Pancreas (tissue), 10 donors: ENCODE measurements at regions not wholly inside any gene's neighbourhood (a gene's known extent, or its start where the extent isn't known, plus 50 kb on each side); places are given as distances from the start of the nearest gene placed in this dataset.

Experiments used
- ATAC-seq, 4 donors: fragments of 200-7000 bp; cut with Tn5 transposase; one replicate each; pipeline versions ENCODE4 v1.8.0 to v1.9.1; 2020; ENCODE audit warnings: mild to moderate bottlenecking in 4 of 4, moderate library complexity in 4 of 4
- DNase-seq, 6 donors: peaks; one replicate each; pipeline ENCODE4 v3.0.0-alpha.2; 2020
- FAIRE-seq: peaks from 2 replicates; lab custom pipeline; 2012; peaks lifted over from hg19 to GRCh38; lab: Jason Lieb, UNC
- H3K27ac ChIP-seq, 4 donors: fragments of 200-600 bp; sonication (generic); 1 replicate in 3 of 4; 2 replicates in 1 of 4; pipeline versions ENCODE4 v1.5.0 to v1.8.0; 2020
- H3K27me3 ChIP-seq, 4 donors: fragments of 200-600 bp; one replicate each; pipeline ENCODE4 v1.8.0; 2021
- H3K36me3 ChIP-seq, 3 donors: fragments of 200-600 bp; sonication (generic) in 1 of 3; one replicate each; pipeline versions ENCODE4 v1.5.0 to v1.8.0; 2020 to 2021
- H3K4me1 ChIP-seq, 3 donors: fragments of 200-600 bp; one replicate each; pipeline ENCODE4 v1.8.0; 2021
- H3K4me3 ChIP-seq, 4 donors: fragments of 200-600 bp; sonication (generic) in 2 of 4; one replicate each; pipeline versions ENCODE4 v1.5.0 to v1.8.0; 2020 to 2021
- H3K9me3 ChIP-seq, 4 donors: fragments of 200-600 bp; one replicate each; pipeline ENCODE4 v1.8.0; 2021
- CTCF ChIP-seq, 4 donors: fragments of 200-600 bp; sonication (generic) in 3 of 4; IDR thresholded peaks; one replicate each; pipeline versions ENCODE4 v1.5.0 to v1.8.0; 2021; ENCODE audit warnings: antibody characterized with exemption in 4 of 4
- WGBS, 2 donors: extraction: QIAGEN DNeasy Blood & Tissue Kit; methylation state at CpG; one replicate each; pipeline ENCODE4 v1.1.7; 2013; 5-methylcytosine and 5-hydroxymethylcytosine counted together
- intact Hi-C, 3 donors: fragments of 100-400 bp; cut with DNase I; formaldehyde crosslinking; loops; one replicate each; pipeline versions ENCODE4 v1.11.1 to v1.14.2; 2022
- donor health status: healthy with polysubstance abuse.
- donor health status: DM: no; HTN: no; CAD: no; lungs with moderate emphysema.
- donor health status: DM: no; HTN: no; CAD: no.
- donor health status: control.
- donor health status: control.
- donor health status: Bipolar disorder and iron deficiency.
- donor health status: DM: yes; HTN: yes; CAD: no.
- donor health status: DM: no; HTN: no; CAD: no.
- donor health status: DM: no; HTN: no; CAD: no.
- donor health status: DM: yes; HTN: yes; CAD: no.

- no peaks in the 10 kb centered on the region for H3K4me1 ChIP-seq
- ATAC-seq (no peak), FAIRE-seq (no peak), DNase-seq (no peak)
- intact Hi-C loops, result no loop called here
- no peaks in the 10 kb centered on the region for H3K27me3 ChIP-seq
- no peaks in the 10 kb centered on the region for H3K36me3 ChIP-seq
- H3K27ac ChIP-seq, result no peak overlapping the region
- H3K4me3 ChIP-seq, result no peak overlapping the region
- 85 to 92% methylated on average over 1 of the region's 1 CpG for WGBS, 2 donors
- no peaks in the 10 kb centered on the region for H3K9me3 ChIP-seq
- no peak for TF ChIP-seq CTCF (IDR thresholded peaks at IDR 0.05)
These were observed 244.1 kb downstream of the AASDHPPT start for GRCh38 chr11:106321601-106322000.

- DNase-seq, result no peak
- no peaks in the 10 kb centered on the region for H3K36me3 ChIP-seq
- no peak overlapping the region for H3K4me3 ChIP-seq
- H3K27me3 ChIP-seq, result no peaks in the 10 kb centered on the region
- FAIRE-seq, result no peak
- H3K9me3 ChIP-seq, result no peaks in the 10 kb centered on the region
- 66 to 70% methylated on average over 2 of the region's 2 CpGs for WGBS, 2 donors
- ATAC-seq, result no peak
- H3K27ac ChIP-seq, result no peak overlapping the region
- intact Hi-C loops, result no loop called here
- TF ChIP-seq CTCF (IDR thresholded peaks at IDR 0.05), result no peak
- H3K4me1 ChIP-seq, result no peaks in the 10 kb centered on the region
These were observed 244.6 kb downstream of the AASDHPPT start for GRCh38 chr11:106322106-106322505.

- Histone ChIP-seq H3K4me3 (no peak overlapping the region), H3K4me1 (no peaks in the 10 kb centered on the region), H3K27me3 (no peaks in the 10 kb centered on the region), H3K9me3 (no peaks in the 10 kb centered on the region), H3K27ac (no peak overlapping the region), H3K36me3 (no peaks in the 10 kb centered on the region)
- no peak for TF ChIP-seq CTCF (IDR thresholded peaks at IDR 0.05)
- WGBS, 2 donors, result 60 to 82% methylated on average over 3 of the region's 3 CpGs
- FAIRE-seq, result no peak
- no peak for DNase-seq
- intact Hi-C loops, result no loop called here
- no peak for ATAC-seq
These were observed 248.6 kb downstream of the AASDHPPT start for GRCh38 chr11:106326087-106326486.

GRCh38 chr11:106327134-106327533 lies 249.7 kb downstream of the AASDHPPT start:
- Histone ChIP-seq H3K27me3 (no peaks in the 10 kb centered on the region), H3K27ac (no peak overlapping the region), H3K4me3 (no peak overlapping the region), H3K4me1 (no peaks in the 10 kb centered on the region), H3K9me3 (no peaks in the 10 kb centered on the region), H3K36me3 (no peaks in the 10 kb centered on the region)
- ATAC-seq (no peak), FAIRE-seq (no peak), DNase-seq (no peak)
- no peak for TF ChIP-seq CTCF (IDR thresholded peaks at IDR 0.05)
- WGBS, 2 donors, result 93 to 98% methylated on average over 3 of the region's 3 CpGs
- intact Hi-C loops, result no loop called here

- H3K4me1 ChIP-seq, result no peaks in the 10 kb centered on the region
- H3K4me3 ChIP-seq, result no peak overlapping the region
- no peaks in the 10 kb centered on the region for H3K36me3 ChIP-seq
- no peak overlapping the region for H3K27ac ChIP-seq
- H3K9me3 ChIP-seq, result no peaks in the 10 kb centered on the region
- ATAC-seq (no peak), FAIRE-seq (no peak), DNase-seq (no peak)
- intact Hi-C loops, result no loop called here
- no peaks in the 10 kb centered on the region for H3K27me3 ChIP-seq
- no peak for TF ChIP-seq CTCF (IDR thresholded peaks at IDR 0.05)
These were observed 250.2 kb downstream of the AASDHPPT start for GRCh38 chr11:106327637-106328036.
